Suprapubic skin (tissue), 4 donors: ENCODE measurements at regions not wholly inside any gene's neighbourhood (a gene's known extent, or its start where the extent isn't known, plus 50 kb on each side); places are given as distances from the start of the nearest gene placed in this dataset.

ENCODE experiments used
- DNase-seq, 2 donors: peaks; one replicate each; pipeline ENCODE4 v3.0.0-alpha.2; 2019; ENCODE audit warnings: low spot score in 2 of 2
- H3K27ac ChIP-seq: fragments of 200-600 bp; sonication (generic); one replicate; pipeline ENCODE4 v1.5.1; 2019
- H3K27me3 ChIP-seq: fragments of 200-600 bp; sonication (generic); one replicate; pipeline ENCODE4 v1.5.1; 2019
- H3K36me3 ChIP-seq: fragments of 200-600 bp; sonication (generic); one replicate; pipeline ENCODE4 v1.5.1; 2019
- H3K4me1 ChIP-seq: fragments of 200-600 bp; sonication (generic); one replicate; pipeline ENCODE4 v1.5.1; 2019
- H3K4me3 ChIP-seq: fragments of 200-600 bp; sonication (generic); one replicate; pipeline ENCODE4 v1.5.1; 2019; ENCODE audit warnings: mild to moderate bottlenecking
- H3K9me3 ChIP-seq: fragments of 200-600 bp; sonication (generic); one replicate; pipeline ENCODE4 v1.5.1; 2019
- CTCF ChIP-seq, 2 donors: fragments of 200-600 bp in 1 of 2; fragments of 450-650 bp in 1 of 2; sonication (generic) in 1 of 2; IDR thresholded peaks; one replicate each; pipeline ENCODE4 v1.5.1; 2016 to 2019; ENCODE audit warnings: antibody characterized with exemption in 2 of 2, mild to moderate bottlenecking in 1 of 2, moderate library complexity in 1 of 2
- EP300 ChIP-seq: sonication (generic); formaldehyde crosslinking; IDR thresholded peaks from one replicate; pipeline ENCODE4 v1.6.1; 2017; ENCODE audit warnings: antibody characterized with exemption
- POLR2A ChIP-seq, 2 donors: fragments of 450-650 bp; IDR thresholded peaks; one replicate each; pipeline ENCODE4 v1.6.1; 2017; ENCODE audit warnings: antibody characterized with exemption in 2 of 2, mild to moderate bottlenecking in 2 of 2, moderate library complexity in 2 of 2
- POLR2AphosphoS5 ChIP-seq, 3 donors: sonication (generic); formaldehyde crosslinking; IDR thresholded peaks; one replicate each; pipeline ENCODE4 v1.6.1; 2017; ENCODE audit warnings: antibody characterized with exemption in 3 of 3
- WGBS: methylation state at CpG from one replicate; pipeline ENCODE4 v1.1.5; 2018; 5-methylcytosine and 5-hydroxymethylcytosine counted together

GRCh38 chr2:129443865-129444739 is 535.4 kb upstream of the RAB6C start:
- H3K27ac ChIP-seq, result no peak overlapping the region
- H3K9me3 ChIP-seq, result no peaks in the 10 kb centered on the region
- DNase-seq, result no peak
- no peaks in the 10 kb centered on the region for H3K27me3 ChIP-seq
- no peak overlapping the region for H3K4me3 ChIP-seq
- H3K4me1 ChIP-seq, result no peaks in the 10 kb centered on the region
- no peaks in the 10 kb centered on the region for H3K36me3 ChIP-seq
- 65% methylated on average over 10 of the region's 10 CpGs for WGBS
- TF ChIP-seq EP300 (no peak), POLR2AphosphoS5 (IDR thresholded peaks at IDR 0.05) (no peak), CTCF (IDR thresholded peaks at IDR 0.05) (no peak), POLR2A (IDR thresholded peaks at IDR 0.05) (no peak)

GRCh38 chr2:129444751-129445150 is 534.7 kb upstream of the RAB6C start:
- WGBS, result 94% methylated on average over 6 of the region's 6 CpGs
- Histone ChIP-seq H3K9me3 (no peaks in the 10 kb centered on the region), H3K36me3 (no peaks in the 10 kb centered on the region), H3K4me3 (no peak overlapping the region), H3K27me3 (no peaks in the 10 kb centered on the region), H3K27ac (no peak overlapping the region), H3K4me1 (no peaks in the 10 kb centered on the region)
- DNase-seq, result no peak
- TF ChIP-seq POLR2A (IDR thresholded peaks at IDR 0.05) (no peak), EP300 (no peak)

DNA sequence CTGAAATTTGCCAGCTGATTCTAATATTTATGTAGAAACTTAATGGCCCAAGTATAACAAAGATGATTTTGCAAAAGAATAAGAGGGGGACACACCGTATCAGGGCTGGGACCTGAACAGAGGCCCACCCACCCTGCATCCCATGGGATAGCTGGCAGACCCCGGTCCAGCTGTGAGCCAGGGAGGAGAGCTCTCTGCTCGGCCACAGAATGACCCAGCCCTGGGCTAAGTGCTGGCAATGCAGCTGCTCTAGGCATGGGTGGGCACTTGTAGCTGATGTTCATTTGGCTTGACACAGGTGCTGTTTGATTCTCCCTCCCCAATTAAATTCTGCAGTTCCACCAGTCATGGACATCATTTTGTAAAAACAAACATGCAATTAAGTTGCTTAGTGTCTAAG is 522.8 kb upstream of the RAB6C start:
- H3K9me3 ChIP-seq, result no peaks in the 10 kb centered on the region
- TF ChIP-seq POLR2A (IDR thresholded peaks at IDR 0.05) (no peak), POLR2AphosphoS5 (IDR thresholded peaks at IDR 0.05) (no peak)
- no peak overlapping the region for H3K27ac ChIP-seq
- WGBS, result 66% methylated on average over 2 of the region's 3 CpGs
- no peak for DNase-seq
- no peak overlapping the region for H3K4me3 ChIP-seq
- H3K4me1 ChIP-seq, result no peaks in the 10 kb centered on the region
- H3K36me3 ChIP-seq, result no peaks in the 10 kb centered on the region
- no peaks in the 10 kb centered on the region for H3K27me3 ChIP-seq

- TF ChIP-seq POLR2A (IDR thresholded peaks at IDR 0.05) (no peak), EP300 (no peak), POLR2AphosphoS5 (IDR thresholded peaks at IDR 0.05) (no peak), CTCF (IDR thresholded peaks at IDR 0.05) (no peak)
- Histone ChIP-seq H3K9me3 (no peaks in the 10 kb centered on the region), H3K4me1 (no peaks in the 10 kb centered on the region), H3K4me3 (no peak overlapping the region), H3K36me3 (no peaks in the 10 kb centered on the region), H3K27ac (no peak overlapping the region), H3K27me3 (no peaks in the 10 kb centered on the region)
- 60% methylated on average over 5 of the region's 5 CpGs for WGBS
- DNase-seq, result no peak
Observed at GRCh38 chr2:129457277-129457818, 522.1 kb upstream of the RAB6C start.

DNA sequence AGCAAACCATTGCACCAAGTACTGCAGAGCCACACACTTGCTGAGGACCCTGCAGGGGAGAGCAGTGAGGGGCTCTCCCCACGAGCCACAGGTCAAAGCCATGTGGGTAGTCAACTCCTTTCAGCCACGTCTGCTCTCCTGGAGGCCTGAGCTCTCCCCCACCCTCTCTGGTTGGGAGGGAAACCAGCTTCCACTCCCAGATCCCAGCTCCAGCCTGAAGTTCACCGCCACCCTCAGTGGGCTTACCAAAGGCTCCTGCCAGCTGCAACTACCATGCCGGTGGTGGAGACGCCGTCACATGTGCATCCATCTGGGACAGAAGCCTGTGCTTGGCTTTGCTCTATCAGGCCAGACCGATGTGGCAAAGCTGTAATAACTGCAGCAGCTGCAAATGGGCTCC is 521.5 kb upstream of the RAB6C start:
- DNase-seq, result no peak
- H3K9me3 ChIP-seq, result no peaks in the 10 kb centered on the region
- no peak overlapping the region for H3K4me3 ChIP-seq
- WGBS, result 90% methylated on average over 6 of the region's 7 CpGs
- no peaks in the 10 kb centered on the region for H3K4me1 ChIP-seq
- H3K36me3 ChIP-seq, result no peaks in the 10 kb centered on the region
- H3K27me3 ChIP-seq, result no peaks in the 10 kb centered on the region
- H3K27ac ChIP-seq, result no peak overlapping the region
- TF ChIP-seq EP300 (no peak), POLR2A (IDR thresholded peaks at IDR 0.05) (no peak), POLR2AphosphoS5 (IDR thresholded peaks at IDR 0.05) (no peak), CTCF (IDR thresholded peaks at IDR 0.05) (no peak)

DNA sequence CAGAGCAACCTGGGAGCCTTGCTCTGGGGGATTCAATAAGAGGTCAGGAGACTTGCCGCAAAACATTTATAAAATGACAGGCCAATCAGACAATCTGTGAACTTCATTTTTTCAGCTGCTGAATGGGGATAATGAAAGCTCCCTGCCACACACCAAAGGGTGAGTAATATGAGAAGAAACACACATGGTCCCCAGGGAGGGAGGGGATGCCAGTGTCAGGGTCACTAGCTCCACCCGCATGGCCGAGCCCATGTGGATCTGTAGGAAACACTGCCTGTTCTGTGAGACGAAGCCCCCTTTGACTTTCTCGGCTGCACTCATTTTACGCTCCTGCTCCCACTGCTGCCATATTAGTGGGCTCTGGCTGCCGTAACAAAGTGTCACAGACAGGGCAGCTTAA is 521.0 kb upstream of the RAB6C start:
- WGBS, result 78% methylated on average over 7 of the region's 7 CpGs

More for the DNA sequence above, 521.0 kb upstream of the RAB6C start:
- Histone ChIP-seq H3K27me3 (no peaks in the 10 kb centered on the region), H3K9me3 (no peaks in the 10 kb centered on the region), H3K4me3 (no peak overlapping the region), H3K27ac (no peak overlapping the region), H3K36me3 (no peaks in the 10 kb centered on the region), H3K4me1 (no peaks in the 10 kb centered on the region)
- no peak for TF ChIP-seq POLR2AphosphoS5 (IDR thresholded peaks at IDR 0.05)
- DNase-seq, result no peak
